Loucy (cell line): ENCODE measurements at regions not wholly inside any gene's neighbourhood (a gene's known extent, or its start where the extent isn't known, plus 50 kb on each side); places are given as distances from the start of the nearest gene placed in this dataset.
A peak's percentile ranks its signal among the peaks of the same experiment; 100 is the strongest.

Source experiments
- H2AFZ ChIP-seq: fragments of 200-600 bp; sonication (generic); 2 replicates; pipeline ENCODE4 v1.6.0; 2016; ENCODE audit warnings: antibody characterized with exemption, mild to moderate bottlenecking, low read length, moderate library complexity
- H3F3A ChIP-seq: fragments of 200-600 bp; 2 replicates; pipeline ENCODE4 v1.6.0; 2016; ENCODE audit warnings: antibody characterized with exemption, low read depth, mild to moderate bottlenecking
- H3K27me3 ChIP-seq: fragments of 200-600 bp; sonication (generic); 2 replicates; pipeline ENCODE4 v1.6.1; 2014; ENCODE audit warnings: low read length, mild to moderate bottlenecking; ENCODE audit not compliant: insufficient read depth, poor library complexity, severe bottlenecking
- H3K36me3 ChIP-seq: fragments of 200-600 bp; sonication (generic); 2 replicates; pipeline ENCODE4 v1.6.1; 2016; ENCODE audit warnings: low read length; ENCODE audit not compliant: insufficient read depth
- H3K4me1 ChIP-seq: fragments of 200-600 bp; sonication (generic); 2 replicates; pipeline ENCODE4 v1.5.1; 2014; ENCODE audit warnings: low read length, mild to moderate bottlenecking; ENCODE audit not compliant: insufficient read depth, poor library complexity, severe bottlenecking
- H3K4me2 ChIP-seq: fragments of 200-600 bp; sonication (generic); 2 replicates; pipeline ENCODE4 v1.6.0; 2014; ENCODE audit warnings: antibody characterized with exemption, low read length, low read depth, mild to moderate bottlenecking; ENCODE audit not compliant: poor library complexity, severe bottlenecking
- H3K4me3 ChIP-seq: fragments of 200-600 bp; sonication (generic); 2 replicates; pipeline ENCODE4 v1.5.1; 2014; ENCODE audit warnings: low read length, mild to moderate bottlenecking, mixed read lengths; ENCODE audit not compliant: poor library complexity, severe bottlenecking
- H3K79me2 ChIP-seq: fragments of 200-600 bp; sonication (generic); 2 replicates; pipeline ENCODE4 v1.6.1; 2014; ENCODE audit warnings: low read length; ENCODE audit not compliant: insufficient read depth
- H3K9ac ChIP-seq: fragments of 200-600 bp; sonication (generic); 2 replicates; pipeline ENCODE4 v1.6.0; 2014; ENCODE audit warnings: mild to moderate bottlenecking, low read depth, low read length, moderate library complexity; ENCODE audit not compliant: poor library complexity, severe bottlenecking
- H3K9me2 ChIP-seq: fragments of 200-600 bp; sonication (generic); replicated peaks from 2 replicates; pipeline ENCODE4 v1.6.1; 2016; ENCODE audit warnings: low read depth, low read length, mixed read lengths
- H3K9me3 ChIP-seq: fragments of 200-600 bp; sonication (generic); 2 replicates; pipeline ENCODE4 v1.6.1; 2014; ENCODE audit warnings: mild to moderate bottlenecking, antibody characterized with exemption, low read length, low read depth; ENCODE audit not compliant: insufficient read depth
- H4K20me1 ChIP-seq: fragments of 200-600 bp; sonication (generic); 2 replicates; pipeline ENCODE4 v1.6.0; 2014; ENCODE audit warnings: antibody characterized with exemption, low read length, mild to moderate bottlenecking; ENCODE audit not compliant: insufficient read depth, poor library complexity, severe bottlenecking
- CTCF ChIP-seq: fragments of 200-600 bp; sonication (generic); conservative IDR thresholded peaks from 2 replicates; pipeline ENCODE4 v1.5.1; 2014; ENCODE audit warnings: mild to moderate bottlenecking, antibody characterized with exemption, low read length
- EZH2phosphoT487 ChIP-seq: fragments of 200-600 bp; IDR thresholded peaks from 2 replicates; pipeline ENCODE4 v1.6.1; 2018; ENCODE audit warnings: antibody characterized with exemption, mild to moderate bottlenecking, moderate library complexity, borderline replicate concordance

- Histone ChIP-seq H3K36me3 (no peaks in the 10 kb centered on the region), H3K4me3 (no peak overlapping the region), H4K20me1 (no peaks in the 10 kb centered on the region), H3K4me2 (no peak overlapping the region), H3K9ac (no peak overlapping the region), H3K9me3 (no peaks in the 10 kb centered on the region), H2AFZ (no peak overlapping the region), H3K9me2 (no peaks in the 10 kb centered on the region), H3F3A (no peaks in the 10 kb centered on the region), H3K4me1 (no peaks in the 10 kb centered on the region), H3K79me2 (no peaks in the 10 kb centered on the region), H3K27me3 (no peaks in the 10 kb centered on the region)
- TF ChIP-seq EZH2phosphoT487 (no peak), CTCF (no peak)
Observed at GRCh38 chr9:87322840-87323635, 174.6 kb upstream of the DAPK1 start.

GRCh38 chr9:87323928-87324327 is 173.7 kb upstream of the DAPK1 start:
- Histone ChIP-seq H3K79me2 (no peaks in the 10 kb centered on the region), H3K4me3 (no peak overlapping the region)

GRCh38 chr9:87324613-87325194 is 173.0 kb upstream of the DAPK1 start:
- Histone ChIP-seq H3F3A (no peaks in the 10 kb centered on the region), H3K4me2 (no peak overlapping the region), H3K79me2 (no peaks in the 10 kb centered on the region), H4K20me1 (no peaks in the 10 kb centered on the region), H3K9me2 (no peaks in the 10 kb centered on the region), H3K4me3 (no peak overlapping the region), H3K27me3 (no peaks in the 10 kb centered on the region), H3K4me1 (no peaks in the 10 kb centered on the region), H2AFZ (no peak overlapping the region), H3K36me3 (no peaks in the 10 kb centered on the region), H3K9ac (no peak overlapping the region), H3K9me3 (no peaks in the 10 kb centered on the region)
- peak; percentile 83 for TF ChIP-seq CTCF
- TF ChIP-seq EZH2phosphoT487: no peak

More at GRCh38 chr9:87323928-87324327, 173.7 kb upstream of the DAPK1 start:
- Histone ChIP-seq H3K4me2 (no peak overlapping the region), H4K20me1 (no peaks in the 10 kb centered on the region), H2AFZ (no peak overlapping the region), H3F3A (no peaks in the 10 kb centered on the region), H3K27me3 (no peaks in the 10 kb centered on the region), H3K9me3 (no peaks in the 10 kb centered on the region), H3K9ac (no peak overlapping the region), H3K36me3 (no peaks in the 10 kb centered on the region), H3K9me2 (no peaks in the 10 kb centered on the region), H3K4me1 (no peaks in the 10 kb centered on the region)
- TF ChIP-seq CTCF: no peak
- TF ChIP-seq EZH2phosphoT487: no peak
